Spleen (tissue), 7 donors: ENCODE measurements at regions not wholly inside any gene's neighbourhood (a gene's known extent, or its start where the extent isn't known, plus 50 kb on each side); places are given as distances from the start of the nearest gene placed in this dataset.

Experiments used
- CTCF ChIP-seq, 11 experiments: fragments of 200-600 bp in 7 of 11; fragments of 450-650 bp in 4 of 11; sonication (generic) in 4 of 11; IDR thresholded peaks in 8 of 11; conservative IDR thresholded peaks in 3 of 11; 1 replicate in 7 of 11; 2 replicates in 4 of 11; pipeline versions ENCODE4 v1.4.0 to v1.8.0; 2016 to 2021; ENCODE audit warnings: antibody characterized with exemption in 11 of 11, inconsistent platforms in 4 of 11, mild to moderate bottlenecking in 1 of 11
- POLR2A ChIP-seq, 3 donors: fragments of 450-650 bp; IDR thresholded peaks; one replicate each; pipeline ENCODE4 v1.5.1; 2017; ENCODE audit warnings: antibody characterized with exemption in 3 of 3, mild to moderate bottlenecking in 1 of 3
- donor health status: DM: no; HTN: no; CAD: no; lungs with moderate emphysema.
- donor health status: DM: no; HTN: no; CAD: no.
- donor health status: DM: no; HTN: no; CAD: no.

GRCh38 chr2:136291871-136292270 lies 173.9 kb upstream of the CXCR4 start:
- no peak for TF ChIP-seq CTCF (IDR thresholded peaks at IDR 0.05 in 8 of 11, conservative IDR thresholded peaks at IDR 0.05 in 3 of 11)
- TF ChIP-seq POLR2A (IDR thresholded peaks at IDR 0.05): no peak
